SK-MEL-5 (cell line): ENCODE measurements at regions not wholly inside any gene's neighbourhood (a gene's known extent, or its start where the extent isn't known, plus 50 kb on each side); places are given as distances from the start of the nearest gene placed in this dataset.

Experiments used
- DNase-seq: peaks from one replicate; pipeline ENCODE4 v3.0.0-alpha.2; 2016; ENCODE audit warnings: low read depth, low spot score
- in situ Hi-C: cut with HindIII; loops from 2 replicates; pipeline ENCODE4 v1.10.0; 2016; ENCODE audit warnings: low sequenced_read_pairs, high pct_unique_total_duplicates, low pct_unique_long_range_greater_than_20kb

DNA sequence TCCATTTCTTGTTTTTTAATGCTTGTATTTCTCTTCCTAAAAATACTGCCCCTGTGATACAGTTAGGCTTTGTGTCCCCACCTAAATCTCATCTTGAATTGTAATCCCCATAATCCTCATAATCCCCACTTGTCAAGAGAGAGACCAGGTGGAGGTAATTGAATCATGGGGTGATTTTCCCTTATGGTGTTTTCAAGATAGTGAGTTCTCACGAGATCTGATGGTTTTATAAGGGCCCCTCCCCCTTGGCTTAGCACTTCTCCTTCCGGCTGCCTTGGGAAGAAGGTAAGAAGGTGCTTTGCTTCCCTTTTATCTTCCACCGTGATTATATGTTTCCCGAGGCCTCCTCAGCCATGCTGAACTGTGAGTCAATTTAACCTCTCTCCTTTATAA lies 227.4 kb downstream of the MAN2A1 start:
- in situ Hi-C loops = no loop called here
- no peak for DNase-seq

DNA sequence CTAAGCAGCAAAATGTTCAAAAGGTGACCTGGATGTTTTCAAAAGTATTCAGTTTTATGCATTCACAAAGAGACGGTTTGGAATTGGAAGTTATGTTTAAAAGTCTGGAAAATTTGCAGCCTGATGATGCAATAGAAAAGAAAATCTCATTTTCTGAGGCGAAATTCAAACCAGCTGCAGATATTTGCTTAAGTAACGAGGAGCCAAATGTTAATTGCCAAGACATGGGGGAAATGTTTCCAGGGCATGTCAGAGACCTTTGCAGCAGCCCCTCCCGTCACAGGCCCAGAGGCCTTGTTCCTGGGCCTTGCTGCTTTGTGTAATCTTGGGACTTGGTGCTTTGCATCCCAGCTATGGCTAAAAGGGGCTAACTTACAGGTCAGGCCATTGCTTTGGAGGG lies 228.2 kb downstream of the MAN2A1 start:
- in situ Hi-C loops = no loop called here

DNA sequence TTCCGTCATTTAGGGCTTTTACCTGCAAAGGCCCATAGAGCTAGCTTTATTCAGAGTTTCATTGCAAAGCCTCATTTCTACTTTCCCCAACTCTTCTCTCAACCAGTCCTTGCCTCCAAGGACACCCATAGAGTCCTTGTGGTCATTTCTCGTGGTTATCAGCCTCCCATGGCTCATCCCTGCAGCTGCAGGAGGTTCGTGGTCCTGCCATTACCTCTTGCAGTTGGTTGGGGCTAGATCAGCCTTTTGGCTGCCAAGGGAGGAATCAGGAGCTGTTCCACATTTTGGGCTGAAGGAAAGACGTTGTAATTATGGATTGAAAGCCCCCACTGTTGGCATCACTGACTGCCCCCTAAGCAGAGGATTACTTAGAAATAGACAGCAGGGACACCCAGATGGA lies 231.0 kb downstream of the MAN2A1 start:
- DNase-seq = no peak
- in situ Hi-C loops = no loop called here

More for the DNA sequence above, 228.2 kb downstream of the MAN2A1 start:
- DNase-seq = no peak

DNA sequence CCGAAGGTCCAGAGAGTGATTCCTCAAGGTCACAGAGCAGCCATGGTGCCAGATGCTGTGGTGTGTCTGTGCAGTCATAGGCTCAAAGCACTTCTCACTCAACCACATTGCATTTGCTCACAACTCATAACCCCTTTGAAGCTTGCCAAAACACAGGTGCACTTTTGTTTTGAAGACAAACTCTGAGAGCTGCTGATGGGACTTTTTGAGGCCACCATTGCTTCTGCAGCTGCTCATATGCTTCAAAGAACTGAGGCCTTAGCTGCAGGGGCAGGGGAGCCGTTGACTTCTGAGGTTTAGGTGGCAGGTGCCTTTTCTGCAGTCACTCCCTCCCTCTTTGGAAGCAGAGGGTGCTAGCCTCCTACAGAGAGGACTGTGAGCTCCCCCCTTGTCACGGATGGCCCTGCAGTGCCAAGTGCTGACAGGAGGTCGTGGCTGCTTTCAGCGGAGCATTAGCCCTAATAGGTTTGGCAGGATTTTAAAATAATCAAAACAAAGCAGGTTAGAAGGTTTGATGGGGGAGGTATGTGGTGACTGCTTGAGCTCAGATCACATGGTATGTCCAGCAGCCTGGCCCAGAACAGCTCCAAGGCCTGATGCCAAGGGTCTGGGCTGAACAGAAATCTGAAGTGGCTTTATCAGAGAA lies 232.1 kb downstream of the MAN2A1 start:
- in situ Hi-C loops = no loop called here
- no peak for DNase-seq

DNA sequence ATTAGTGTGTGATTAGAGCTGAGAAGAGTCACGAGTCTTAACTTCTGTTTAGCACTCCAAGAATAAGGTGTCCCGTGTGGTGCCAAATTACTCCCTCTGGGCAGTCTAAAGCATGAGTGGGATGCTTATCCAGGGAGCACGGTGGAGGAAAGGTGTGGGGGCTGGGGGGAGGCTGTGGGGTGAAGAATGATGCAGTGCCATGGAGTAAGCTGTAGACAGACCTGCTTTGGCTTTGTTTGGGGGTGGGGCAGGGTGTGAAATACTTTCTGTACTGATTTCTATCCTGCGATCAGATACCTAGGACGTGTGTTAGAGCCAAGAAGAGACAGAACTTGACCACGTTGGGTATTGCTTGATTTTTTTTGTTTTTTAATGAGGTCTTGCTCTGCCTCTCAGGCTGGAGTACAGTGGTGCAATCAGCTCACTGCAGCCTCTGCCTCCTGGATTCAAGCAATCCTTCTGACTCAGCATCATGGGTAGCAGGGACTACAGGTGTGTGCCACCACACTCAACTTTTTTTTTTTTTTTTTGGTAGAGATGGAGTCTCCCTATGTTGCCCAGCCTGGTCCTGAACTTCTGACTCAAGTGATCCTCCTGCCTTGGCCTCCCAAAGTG lies 232.8 kb downstream of the MAN2A1 start:
- DNase-seq = no peak
- in situ Hi-C loops = no loop called here

DNA sequence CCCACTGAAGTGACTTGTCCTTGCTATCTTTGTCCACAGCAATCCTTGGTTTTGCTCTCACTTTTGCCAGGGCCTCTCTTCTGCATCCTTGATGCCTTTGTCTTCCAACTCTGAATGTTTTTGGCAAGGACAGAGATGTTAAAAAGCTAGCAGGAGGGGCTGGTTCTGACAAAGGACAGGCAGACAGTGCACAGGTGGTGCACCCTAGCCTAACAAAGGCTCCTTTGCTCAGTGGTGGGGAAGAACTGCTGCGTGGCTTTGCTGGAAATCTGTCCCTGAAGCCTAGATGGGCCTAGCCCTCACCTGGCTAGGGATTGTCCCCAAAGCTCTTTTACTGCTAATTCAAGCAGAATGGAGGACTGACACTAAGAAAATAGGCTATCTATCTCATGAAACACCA lies 233.5 kb downstream of the MAN2A1 start:
- in situ Hi-C loops = no loop called here
- no peak for DNase-seq

DNA sequence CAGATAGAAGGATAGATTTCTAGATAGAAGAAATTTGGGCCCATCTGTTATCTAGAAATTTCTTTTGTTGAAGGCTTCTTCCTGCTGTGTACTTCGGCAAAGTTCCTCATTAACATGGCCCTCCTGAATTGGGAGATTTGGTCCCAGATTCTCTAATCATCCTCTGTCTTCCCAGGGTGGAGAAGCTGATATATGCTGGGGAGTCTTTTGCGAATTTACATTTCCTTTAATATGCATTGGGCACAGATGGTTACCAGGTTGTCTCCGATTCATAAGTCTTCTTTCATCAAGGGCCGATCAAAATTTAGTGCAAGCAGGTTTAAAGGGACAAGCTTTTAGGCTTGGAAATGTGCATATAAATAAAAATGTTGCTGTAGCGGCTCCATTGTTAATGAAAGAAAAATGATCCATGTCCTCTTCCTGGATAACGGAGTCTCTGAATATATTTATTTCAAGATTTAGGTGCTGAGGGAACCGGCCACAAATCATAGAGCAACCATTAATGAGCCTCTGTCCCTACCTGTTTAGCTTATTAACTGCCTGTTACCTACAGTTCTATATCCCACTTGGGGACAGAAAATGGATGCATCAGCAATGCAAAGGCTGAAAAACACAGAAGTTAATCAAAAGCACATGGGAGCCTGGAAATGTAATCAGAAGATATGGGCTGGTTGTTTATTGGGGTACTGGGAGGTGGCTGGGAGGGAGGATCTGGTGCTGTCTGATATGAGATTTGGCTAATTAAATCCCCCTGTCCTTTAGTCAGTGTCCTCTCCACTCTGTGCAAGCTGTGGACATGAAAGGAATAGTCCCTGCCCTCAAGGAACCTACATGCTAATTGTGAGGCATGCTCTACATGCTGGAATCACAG lies 234.7 kb downstream of the MAN2A1 start:
- in situ Hi-C loops = no loop called here
- no peak for DNase-seq

DNA sequence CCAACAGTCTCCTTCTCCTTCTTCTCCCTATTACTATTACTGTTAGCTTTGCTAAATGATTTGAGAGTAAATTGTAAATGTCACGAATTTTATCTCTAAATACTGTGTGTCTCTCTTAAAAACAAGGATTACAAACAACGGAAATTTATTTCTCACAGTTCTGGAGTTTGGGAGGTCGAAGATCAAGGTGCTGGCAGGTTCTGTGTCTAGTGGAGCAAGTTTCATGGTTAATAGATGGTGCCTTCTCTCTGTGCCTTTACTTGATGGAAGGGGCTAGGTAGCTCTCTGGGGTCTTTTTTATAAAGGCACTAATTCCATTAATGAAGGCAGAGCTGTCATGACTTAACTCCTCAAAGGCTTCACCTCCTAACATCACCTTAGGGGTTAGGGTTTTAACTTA lies 237.9 kb downstream of the MAN2A1 start:
- in situ Hi-C loops = no loop called here
- DNase-seq = no peak

DNA sequence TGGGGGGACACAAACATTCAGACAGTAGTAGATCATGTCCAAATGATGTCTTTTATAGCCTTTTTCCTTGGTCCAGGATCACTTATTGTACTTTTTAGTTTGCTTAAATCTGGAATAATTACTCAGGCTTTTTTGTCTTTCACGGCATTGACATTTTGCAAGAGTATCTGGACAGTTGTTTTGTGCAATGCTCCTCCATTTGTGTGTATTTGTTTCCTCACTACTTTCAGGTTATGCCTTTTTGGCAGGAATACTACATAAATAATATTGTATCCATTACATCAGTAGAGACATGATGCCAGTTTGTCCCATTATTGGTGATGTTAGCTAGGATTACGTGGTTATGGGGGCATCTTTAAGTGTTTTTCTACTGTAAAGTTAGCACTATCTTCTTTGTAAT lies 238.3 kb downstream of the MAN2A1 start:
- no peak for DNase-seq
- in situ Hi-C loops = no loop called here

DNA sequence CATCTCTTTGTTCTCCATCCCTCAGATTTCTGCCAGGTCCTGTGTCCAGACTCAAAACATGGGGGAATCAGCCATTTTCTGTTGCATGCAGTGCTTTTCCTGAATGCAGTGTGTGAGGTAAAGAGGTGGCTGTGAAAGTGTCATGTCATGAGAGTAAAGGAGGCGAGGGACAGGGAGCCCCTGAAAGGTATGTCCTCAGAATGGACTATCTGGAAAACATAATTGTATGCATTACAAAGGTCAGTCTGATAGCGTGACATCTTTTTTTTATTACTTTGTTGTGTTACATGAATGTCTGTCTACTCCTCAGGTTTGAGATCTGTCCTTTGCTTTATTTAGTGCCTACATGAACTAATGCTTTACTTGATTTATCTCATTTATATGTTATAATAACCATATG lies 239.1 kb downstream of the MAN2A1 start:
- in situ Hi-C loops = no loop called here
- DNase-seq = no peak

DNA sequence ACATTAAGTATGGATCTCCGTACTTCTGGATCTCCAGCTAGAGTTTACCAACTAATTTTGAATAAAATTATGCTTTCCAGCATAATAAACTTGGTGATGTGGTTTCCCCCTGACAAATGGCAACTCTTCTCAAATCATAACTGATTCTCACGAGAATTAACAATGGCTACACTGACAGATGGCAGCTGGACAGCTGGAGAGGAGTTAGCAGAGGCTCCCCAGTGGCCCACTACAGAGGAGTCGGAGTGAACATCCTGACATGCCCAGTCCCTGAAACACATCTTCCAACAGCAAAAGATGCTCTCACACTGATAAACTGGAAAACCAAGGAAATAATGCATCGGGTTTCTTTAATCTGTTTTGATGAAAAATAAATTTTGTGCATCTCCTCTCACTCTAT lies 239.6 kb downstream of the MAN2A1 start:
- in situ Hi-C loops = no loop called here
- no peak for DNase-seq

DNA sequence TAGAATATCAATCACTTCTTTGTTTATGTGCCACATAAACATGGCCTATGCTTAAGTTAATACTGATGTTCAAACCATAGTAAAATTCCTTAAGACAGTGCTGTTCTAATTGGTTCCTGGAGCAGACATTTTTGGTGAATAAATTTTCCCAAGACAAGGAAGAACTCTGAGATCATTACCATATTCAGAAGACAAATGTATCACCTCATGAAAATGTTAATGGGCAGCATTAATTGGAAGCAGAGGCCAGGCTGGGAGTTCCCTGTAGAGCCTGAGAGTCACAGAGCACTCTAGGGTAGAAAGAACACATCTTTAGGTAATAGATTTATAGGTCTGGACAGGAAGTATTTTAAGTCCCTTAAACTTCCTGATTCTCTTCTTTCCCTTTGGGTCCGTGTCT lies 240.2 kb downstream of the MAN2A1 start:
- in situ Hi-C loops = no loop called here
- DNase-seq = no peak

DNA sequence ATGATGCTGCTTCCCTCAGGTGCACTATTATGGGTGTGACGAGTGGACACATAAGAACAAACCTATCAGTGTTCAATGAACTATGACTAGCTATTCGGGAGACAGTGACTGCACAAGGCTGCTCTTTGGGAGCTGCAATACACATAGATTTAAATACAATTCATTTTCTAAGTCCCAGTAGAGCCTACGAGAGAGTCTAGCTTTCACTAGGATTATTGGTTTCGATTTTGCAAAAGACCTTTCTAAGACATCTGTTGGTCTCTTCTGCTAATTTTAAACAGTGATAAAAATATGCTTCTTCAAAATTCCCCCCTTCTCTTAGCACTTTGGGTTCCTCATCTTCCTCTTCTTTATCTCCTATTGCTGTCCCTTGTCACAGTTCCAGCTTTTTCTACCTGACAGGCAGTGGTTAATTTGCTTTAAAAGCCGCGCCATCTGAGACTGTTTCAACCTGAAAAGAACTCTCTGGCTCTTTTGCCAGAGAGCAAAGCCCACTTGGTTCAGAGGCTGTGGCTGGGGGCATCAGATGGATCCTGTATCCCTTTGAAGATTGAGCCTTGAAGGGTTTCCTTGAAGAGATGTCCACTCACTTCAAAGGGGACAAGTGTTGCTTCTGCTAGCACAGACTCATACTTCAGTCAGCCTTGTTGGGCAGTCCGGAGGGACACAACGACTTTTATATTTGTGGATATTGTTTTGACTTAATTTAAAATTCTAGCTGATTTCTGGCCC lies 241.5 kb downstream of the MAN2A1 start:
- in situ Hi-C loops = no loop called here
- DNase-seq = no peak

DNA sequence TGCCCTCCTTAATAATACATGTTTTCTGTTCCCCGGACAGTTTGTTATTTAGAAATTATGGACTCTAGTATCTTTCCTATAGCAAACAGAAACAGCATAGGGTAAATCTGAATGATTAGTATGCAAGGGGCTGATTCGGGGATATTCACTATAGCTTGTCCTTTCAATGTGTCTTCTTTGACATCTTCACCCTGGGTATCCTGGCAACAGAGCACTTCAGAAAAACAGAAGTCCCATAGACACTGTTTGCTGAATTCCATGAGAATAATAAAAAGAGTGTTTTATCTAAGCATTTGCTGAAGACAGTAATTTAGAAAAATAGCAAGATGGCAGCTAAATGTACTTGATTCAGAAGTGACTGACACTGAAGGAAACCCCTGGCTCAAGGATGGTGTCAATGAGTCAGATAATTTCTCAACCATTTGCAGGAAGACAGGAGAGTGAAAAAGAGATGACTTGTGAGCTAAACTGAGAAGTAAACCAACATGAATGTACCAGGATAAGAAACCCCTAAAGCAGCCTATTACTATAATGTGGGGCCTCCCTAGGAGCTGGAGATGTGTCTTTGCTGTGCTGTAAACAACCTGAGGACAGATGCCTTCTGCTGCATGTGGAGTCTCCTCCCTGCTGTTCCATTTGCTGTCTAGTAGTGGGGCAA lies 246.2 kb downstream of the MAN2A1 start:
- no peak for DNase-seq
- in situ Hi-C loops = no loop called here

DNA sequence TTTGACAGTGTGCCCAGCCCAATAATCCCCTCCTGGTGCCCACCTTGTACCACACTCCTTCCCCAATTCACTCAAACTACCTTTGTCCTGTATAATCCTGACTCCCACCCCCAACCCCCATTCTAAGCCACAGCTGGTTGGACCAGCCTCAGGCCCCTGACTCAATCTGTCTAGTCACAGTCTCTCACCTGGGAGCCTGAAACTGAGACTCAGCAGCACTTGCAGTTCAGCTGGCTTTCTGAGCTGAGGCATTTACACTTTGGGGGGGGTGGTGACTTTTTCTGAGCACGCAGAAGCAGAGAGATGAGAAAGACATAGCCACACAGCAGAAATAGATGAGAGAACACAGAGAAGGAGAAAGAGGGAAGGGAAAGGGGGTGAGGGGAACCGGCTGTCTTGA lies 247.3 kb downstream of the MAN2A1 start:
- no peak for DNase-seq
- in situ Hi-C loops = no loop called here

DNA sequence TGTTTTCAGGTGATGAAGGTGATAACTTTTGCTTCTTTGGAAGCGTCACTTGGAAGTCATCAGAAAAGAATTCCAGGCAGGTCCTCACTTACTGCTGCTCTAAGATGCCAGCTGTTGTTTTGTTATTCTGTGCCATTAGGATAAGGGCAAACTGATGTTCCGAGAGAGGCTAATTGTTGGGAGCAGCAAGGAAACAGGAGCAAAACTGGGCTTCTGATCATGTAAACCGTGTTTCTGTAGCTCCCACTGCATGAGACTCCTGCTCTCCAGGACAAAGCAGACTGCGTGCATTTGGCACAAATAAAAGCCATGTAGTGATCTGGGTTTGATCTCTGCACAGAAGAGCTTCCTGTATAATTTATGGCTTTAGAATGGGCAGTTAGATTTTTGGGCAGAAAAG lies 248.2 kb downstream of the MAN2A1 start:
- DNase-seq = no peak
- in situ Hi-C loops = no loop called here

DNA sequence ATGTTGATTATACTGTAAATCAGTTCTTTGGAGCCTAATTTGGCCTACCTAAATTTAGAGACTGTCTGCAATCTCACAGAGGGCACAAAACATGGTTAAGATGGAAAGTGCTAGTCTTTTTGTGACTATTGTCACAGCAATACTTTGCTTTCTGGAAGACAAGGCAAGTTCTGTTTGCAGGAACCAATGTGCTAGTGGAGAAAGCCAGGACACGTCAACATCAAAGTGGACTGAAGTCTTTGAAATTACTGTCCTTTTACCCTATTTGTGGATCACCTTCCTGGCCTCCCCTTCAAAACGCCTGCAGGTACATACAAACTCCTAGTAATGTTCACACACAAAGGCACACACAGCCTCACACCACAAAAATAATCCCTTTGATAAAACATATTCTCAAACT lies 248.7 kb downstream of the MAN2A1 start:
- in situ Hi-C loops = no loop called here
- no peak for DNase-seq
